Choroid plexus epithelial cell (primary cell): ENCODE measurements at regions not wholly inside any gene's neighbourhood (a gene's known extent, or its start where the extent isn't known, plus 50 kb on each side); places are given as distances from the start of the nearest gene placed in this dataset.

Source experiments
- DNase-seq: peaks from one replicate; pipeline ENCODE4 v3.0.0-alpha.2; 2010; ENCODE audit warnings: low read depth
- H3K4me3 ChIP-seq: 2 replicates; pipeline ENCODE4 v1.5.1; 2011; ENCODE audit warnings: low read depth, mild to moderate bottlenecking, control low read depth, low read length, moderate library complexity
- CTCF ChIP-seq: conservative IDR thresholded peaks from 2 replicates; pipeline ENCODE4 v1.5.1; 2011; ENCODE audit warnings: low read depth, mild to moderate bottlenecking, control low read depth, inconsistent platforms, low read length, moderate library complexity

- no peak overlapping the region for H3K4me3 ChIP-seq
- no peak for TF ChIP-seq CTCF
- peak; percentile 28 for DNase-seq
Observed at GRCh38 chr3:83928903-83929302, 1029.9 kb upstream of the CADM2 start.

- no peak overlapping the region for H3K4me3 ChIP-seq
- peak; percentile 34 for DNase-seq
- TF ChIP-seq CTCF, result no peak
Observed at GRCh38 chr3:83934192-83935021, 1024.4 kb upstream of the CADM2 start.

GRCh38 chr3:83938491-83938890 is 1020.3 kb upstream of the CADM2 start:
- no peak overlapping the region for H3K4me3 ChIP-seq
- DNase-seq, result no peak
- TF ChIP-seq CTCF, result no peak

- no peak for TF ChIP-seq CTCF
- no peak overlapping the region for H3K4me3 ChIP-seq
- no peak for DNase-seq
Observed at GRCh38 chr3:83941990-83942745, 1016.6 kb upstream of the CADM2 start.

- TF ChIP-seq CTCF, result no peak
- DNase-seq, result no peak
- H3K4me3 ChIP-seq, result no peak overlapping the region
Observed at GRCh38 chr3:83946049-83946448, 1012.7 kb upstream of the CADM2 start.

GRCh38 chr3:83946554-83946953 is 1012.2 kb upstream of the CADM2 start:
- H3K4me3 ChIP-seq, result no peak overlapping the region
- peak; percentile 54 for DNase-seq
- peak; percentile 43 for TF ChIP-seq CTCF
